Muscle of leg (tissue), 3 donors: ENCODE measurements at regions not wholly inside any gene's neighbourhood (a gene's known extent, or its start where the extent isn't known, plus 50 kb on each side); places are given as distances from the start of the nearest gene placed in this dataset.

Source experiments
- DNase-seq: peaks from one replicate; pipeline ENCODE4 v3.0.0; 2013
- H3K27ac ChIP-seq: one replicate; pipeline ENCODE4 v1.5.1; 2013; ENCODE audit warnings: mild to moderate bottlenecking, low read length, control low read depth
- H3K27me3 ChIP-seq: one replicate; pipeline ENCODE4 v1.6.1; 2013; ENCODE audit warnings: low read length; ENCODE audit not compliant: control insufficient read depth, insufficient read depth
- H3K36me3 ChIP-seq: one replicate; pipeline ENCODE4 v1.6.1; 2013; ENCODE audit warnings: low read length; ENCODE audit not compliant: control insufficient read depth, insufficient read depth
- H3K4me1 ChIP-seq: one replicate; pipeline ENCODE4 v1.6.1; 2013; ENCODE audit warnings: low read length; ENCODE audit not compliant: control insufficient read depth, insufficient read depth
- H3K4me3 ChIP-seq: one replicate; pipeline ENCODE4 v1.5.1; 2013; ENCODE audit warnings: low read length, control low read depth
- H3K9me3 ChIP-seq: replicated peaks from 2 replicates; pipeline ENCODE4 v1.6.1; 2013; ENCODE audit warnings: low read depth, low read length; ENCODE audit not compliant: control insufficient read depth
- WGBS: methylation state at CpG from one replicate; pipeline ENCODE4 v1.1.5; 2013; ENCODE audit warnings: missing lambda C conversion rate; ENCODE audit not compliant: insufficient coverage; 5-methylcytosine and 5-hydroxymethylcytosine counted together

DNA sequence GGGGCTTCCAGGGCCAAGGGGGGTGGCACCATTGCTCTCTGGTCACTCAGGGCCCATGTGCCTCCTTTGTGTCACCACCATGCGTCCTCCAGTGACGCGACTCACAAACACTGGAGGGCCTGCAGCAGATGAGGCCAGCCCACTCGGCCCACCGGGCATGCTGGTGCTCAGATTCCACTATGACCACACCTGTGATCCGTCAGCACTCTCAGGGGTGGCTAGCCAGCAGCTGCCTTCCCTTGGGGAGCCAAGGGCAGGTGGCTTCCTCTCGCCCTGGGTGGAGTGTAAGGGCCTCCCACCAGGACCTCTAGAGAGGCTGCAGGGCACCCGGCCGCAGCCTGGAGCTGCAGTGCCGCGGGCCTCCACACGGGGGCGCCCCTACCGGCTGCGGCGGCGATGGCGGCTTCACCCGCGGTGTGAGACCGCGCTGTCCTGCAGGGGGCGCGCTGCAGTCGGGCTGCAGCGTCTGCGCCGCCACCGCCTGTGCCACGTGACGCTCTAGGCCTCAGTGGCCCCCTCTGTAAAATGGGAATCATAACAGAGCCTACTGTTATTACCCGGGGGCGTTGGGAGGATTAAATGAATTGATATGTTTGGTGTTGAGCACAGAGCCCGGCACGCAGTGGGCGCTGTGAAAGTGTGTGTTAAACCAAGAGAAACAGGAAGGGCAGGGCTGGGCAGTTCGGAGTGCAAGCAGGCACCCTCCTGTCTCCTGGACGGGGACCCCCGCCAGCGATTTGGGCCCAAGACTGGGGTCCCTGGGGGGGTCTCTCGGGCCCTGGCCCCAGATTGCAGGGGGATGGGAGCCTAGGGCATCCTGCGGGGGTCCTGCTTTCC lies 192.4 kb upstream of the GSE1 start:
- WGBS = 35% methylated on average over 40 of the region's 42 CpGs
- Histone ChIP-seq H3K4me3 (no peak overlapping the region), H3K36me3 (no peaks in the 10 kb centered on the region), H3K4me1 (peaks cover 42% of the 10 kb centered on the region), H3K9me3 (no peaks in the 10 kb centered on the region), H3K27me3 (no peaks in the 10 kb centered on the region), H3K27ac (no peak overlapping the region)
- no peak for DNase-seq

DNA sequence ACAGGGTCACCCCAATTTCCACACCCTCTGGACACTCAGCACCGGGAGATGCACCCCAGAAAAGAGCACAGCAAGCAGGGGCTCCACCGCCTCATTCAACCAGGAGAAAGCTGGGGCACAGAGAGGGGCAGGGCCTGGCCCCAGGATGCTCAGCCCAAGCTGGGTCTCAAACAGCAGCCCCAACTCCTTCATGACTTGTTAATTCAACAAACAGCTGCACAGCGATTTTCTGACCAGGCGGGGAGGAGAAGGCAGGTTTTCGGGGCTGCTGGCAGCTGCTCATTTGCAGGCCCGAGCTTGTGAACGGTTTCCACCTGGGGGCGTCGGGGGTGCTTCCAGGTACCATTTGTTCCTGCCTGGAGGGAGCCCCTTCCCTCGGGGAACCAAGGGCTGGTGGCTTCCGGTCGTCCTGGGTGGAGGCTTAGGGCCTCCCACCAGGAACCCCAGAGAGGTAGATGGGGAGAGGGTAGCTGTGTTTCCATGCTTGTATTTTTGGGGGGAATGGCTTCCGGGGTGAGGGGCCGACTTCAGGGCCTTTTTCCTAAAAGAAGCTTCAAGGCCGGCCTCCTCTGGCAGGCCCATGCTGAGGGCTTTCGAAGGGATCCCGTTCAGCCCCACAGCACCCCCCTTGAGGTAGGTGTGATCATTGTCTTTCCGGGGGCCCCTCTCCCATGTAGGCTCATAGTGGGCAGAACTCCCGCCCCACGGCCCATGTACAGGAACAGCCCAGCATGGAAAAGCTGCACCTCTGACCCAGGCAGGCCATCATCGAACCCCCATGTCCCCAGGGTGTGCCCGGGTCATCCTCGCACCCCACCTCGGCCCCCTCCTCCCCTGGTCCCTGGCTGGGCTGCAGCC lies 191.6 kb upstream of the GSE1 start:
- 72% methylated on average over 6 of the region's 24 CpGs for WGBS
- Histone ChIP-seq H3K27me3 (no peaks in the 10 kb centered on the region), H3K4me1 (peaks cover 34% of the 10 kb centered on the region), H3K27ac (no peak overlapping the region), H3K9me3 (no peaks in the 10 kb centered on the region), H3K4me3 (no peak overlapping the region), H3K36me3 (no peaks in the 10 kb centered on the region)
- DNase-seq = no peak

DNA sequence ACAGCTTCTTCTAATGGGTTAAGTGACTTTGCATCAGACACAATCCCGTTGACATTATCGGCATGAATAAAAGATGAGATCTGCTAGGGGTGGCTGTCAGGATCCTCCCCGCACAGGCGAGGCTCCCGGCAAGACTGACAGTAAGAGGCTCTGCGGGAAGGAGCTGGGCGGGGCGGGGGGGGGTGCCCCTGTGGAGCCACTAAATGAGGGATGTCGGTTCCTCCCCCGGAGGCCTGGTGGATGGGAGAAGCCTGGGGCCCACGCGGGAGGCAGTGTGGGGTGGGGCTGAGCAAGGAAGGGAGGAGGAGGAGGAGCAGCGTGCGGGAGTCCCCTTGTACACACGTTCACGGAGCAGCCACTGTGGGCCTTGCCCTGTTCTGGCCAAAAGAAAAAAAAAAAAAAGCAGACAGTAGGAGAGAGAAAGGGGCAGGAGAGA lies 190.9 kb upstream of the GSE1 start:
- WGBS = 39% methylated on average over 14 of the region's 16 CpGs

DNA sequence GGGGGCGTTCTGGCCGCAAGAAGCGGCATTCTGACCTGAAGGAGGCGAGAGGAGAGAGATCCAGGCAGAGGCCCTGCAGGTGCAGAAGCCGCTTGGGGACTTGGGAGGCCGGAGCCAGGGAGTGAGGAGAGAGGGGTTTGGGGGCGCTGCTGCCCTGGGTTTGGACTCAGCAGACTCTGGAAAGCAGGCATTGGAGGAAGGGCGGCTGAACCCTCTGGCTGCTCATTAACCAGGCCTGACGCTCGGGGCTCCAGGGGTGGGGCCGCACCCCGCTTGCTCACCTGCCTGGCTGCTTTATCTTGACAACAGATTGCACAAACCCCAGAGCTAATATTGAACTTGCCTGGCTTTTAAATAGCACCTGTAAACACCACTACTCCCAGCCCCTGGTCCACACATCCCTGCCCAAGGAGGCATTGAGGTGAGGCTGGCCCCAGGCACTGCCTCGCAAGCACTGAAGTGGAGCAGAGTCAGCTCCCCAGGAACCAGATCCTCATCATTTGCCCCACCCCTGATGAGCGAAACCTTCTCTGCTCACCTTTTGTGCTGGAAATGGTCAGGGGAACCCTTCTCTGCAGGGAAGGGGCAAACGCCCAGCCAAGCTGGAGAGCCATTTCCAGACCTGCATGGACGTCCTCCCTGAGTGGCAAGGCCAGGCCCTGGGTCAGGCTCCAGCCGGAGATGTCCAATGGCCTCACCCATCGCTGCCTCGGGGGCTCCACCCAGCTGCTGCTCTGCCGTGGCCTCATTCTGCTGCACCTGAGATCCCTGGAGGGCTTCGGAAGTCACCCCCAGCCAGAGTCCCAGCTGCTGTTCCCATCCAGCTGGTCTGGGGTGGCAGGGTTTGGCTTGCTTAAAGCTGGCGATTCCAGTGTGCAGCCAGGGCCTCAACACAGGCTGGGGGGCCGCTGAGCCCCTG lies 190.2 kb upstream of the GSE1 start:
- no peak overlapping the region for H3K27ac ChIP-seq
- WGBS = 66% methylated on average over 15 of the region's 23 CpGs
- no peak overlapping the region for H3K4me3 ChIP-seq
- DNase-seq = no peak
- H3K27me3 ChIP-seq = no peaks in the 10 kb centered on the region
- H3K9me3 ChIP-seq = no peaks in the 10 kb centered on the region
- no peaks in the 10 kb centered on the region for H3K36me3 ChIP-seq
- H3K4me1 ChIP-seq = peaks cover 34% of the 10 kb centered on the region

More for the DNA sequence above, 190.9 kb upstream of the GSE1 start:
- Histone ChIP-seq H3K36me3 (no peaks in the 10 kb centered on the region), H3K27me3 (no peaks in the 10 kb centered on the region), H3K9me3 (no peaks in the 10 kb centered on the region), H3K4me1 (peaks cover 34% of the 10 kb centered on the region), H3K4me3 (no peak overlapping the region), H3K27ac (no peak overlapping the region)
- DNase-seq = no peak

DNA sequence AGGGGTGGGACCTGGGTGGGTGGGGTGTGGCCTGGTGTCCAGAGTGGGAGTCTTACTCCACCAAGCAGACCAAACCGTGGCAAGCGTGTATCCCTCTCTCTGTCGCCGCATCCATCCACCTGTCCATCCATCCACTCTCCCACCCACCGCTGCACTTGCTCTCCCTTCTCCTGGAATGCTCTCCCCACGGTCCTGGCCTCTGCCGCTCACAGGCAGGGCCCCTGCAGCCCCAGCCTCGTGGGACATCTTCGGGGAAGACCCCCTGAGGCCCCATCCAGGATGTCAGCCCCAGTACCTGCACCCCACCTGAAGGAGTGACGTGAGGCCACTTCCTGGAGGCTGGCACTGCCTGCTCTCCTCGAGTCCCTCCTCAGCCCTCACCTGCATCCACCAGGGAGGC lies 189.5 kb upstream of the GSE1 start:
- H3K9me3 ChIP-seq = no peaks in the 10 kb centered on the region
- H3K27ac ChIP-seq = no peak overlapping the region
- H3K36me3 ChIP-seq = no peaks in the 10 kb centered on the region
- H3K4me1 ChIP-seq = peaks cover 34% of the 10 kb centered on the region
- H3K27me3 ChIP-seq = no peaks in the 10 kb centered on the region
- 77% methylated on average over 10 of the region's 11 CpGs for WGBS
- H3K4me3 ChIP-seq = no peak overlapping the region
- no peak for DNase-seq

DNA sequence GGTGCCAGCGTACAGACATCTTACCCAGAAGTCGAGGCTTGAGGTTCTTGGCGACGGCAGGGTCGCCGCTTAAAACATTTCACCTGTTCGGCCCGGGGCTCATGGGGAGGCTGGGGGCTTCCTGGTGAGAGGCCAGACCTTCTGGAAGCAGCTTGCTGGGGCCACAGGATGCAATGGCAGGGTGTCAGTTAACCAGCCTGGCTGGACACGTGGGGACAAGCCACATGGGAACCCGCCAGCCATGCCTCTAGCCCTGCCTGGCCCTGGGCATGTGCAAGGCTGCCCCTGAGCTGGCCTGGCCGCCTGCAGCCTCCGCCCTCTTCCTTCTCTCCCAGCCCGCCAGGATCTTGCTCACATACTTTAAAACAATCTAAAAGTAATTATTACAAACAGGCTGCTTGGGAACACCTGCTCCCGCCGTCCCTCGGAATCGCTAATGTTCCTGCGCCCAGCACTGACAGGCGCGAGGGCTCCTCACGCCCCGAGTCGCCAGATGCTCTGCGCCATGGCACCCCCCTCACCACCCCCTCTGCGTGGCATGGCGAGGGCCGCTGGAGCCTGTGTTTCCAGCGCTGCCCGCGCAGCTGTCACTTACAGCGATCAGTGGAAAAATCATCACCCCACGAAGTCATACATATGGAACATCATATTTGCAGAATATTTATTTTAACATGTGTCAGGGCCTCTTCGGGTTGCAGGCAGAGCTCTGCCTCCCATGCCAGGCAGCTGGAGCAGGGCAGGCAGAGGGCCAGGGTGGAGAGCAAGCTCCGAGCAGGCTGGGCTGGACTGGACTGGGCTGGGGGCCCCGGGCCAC lies 188.7 kb upstream of the GSE1 start:
- Histone ChIP-seq H3K4me1 (peaks cover 34% of the 10 kb centered on the region), H3K36me3 (no peaks in the 10 kb centered on the region), H3K27me3 (no peaks in the 10 kb centered on the region), H3K4me3 (no peak overlapping the region), H3K9me3 (no peaks in the 10 kb centered on the region), H3K27ac (no peak overlapping the region)
- peak; percentile 57 for DNase-seq
- 50% methylated on average over 28 of the region's 35 CpGs for WGBS

DNA sequence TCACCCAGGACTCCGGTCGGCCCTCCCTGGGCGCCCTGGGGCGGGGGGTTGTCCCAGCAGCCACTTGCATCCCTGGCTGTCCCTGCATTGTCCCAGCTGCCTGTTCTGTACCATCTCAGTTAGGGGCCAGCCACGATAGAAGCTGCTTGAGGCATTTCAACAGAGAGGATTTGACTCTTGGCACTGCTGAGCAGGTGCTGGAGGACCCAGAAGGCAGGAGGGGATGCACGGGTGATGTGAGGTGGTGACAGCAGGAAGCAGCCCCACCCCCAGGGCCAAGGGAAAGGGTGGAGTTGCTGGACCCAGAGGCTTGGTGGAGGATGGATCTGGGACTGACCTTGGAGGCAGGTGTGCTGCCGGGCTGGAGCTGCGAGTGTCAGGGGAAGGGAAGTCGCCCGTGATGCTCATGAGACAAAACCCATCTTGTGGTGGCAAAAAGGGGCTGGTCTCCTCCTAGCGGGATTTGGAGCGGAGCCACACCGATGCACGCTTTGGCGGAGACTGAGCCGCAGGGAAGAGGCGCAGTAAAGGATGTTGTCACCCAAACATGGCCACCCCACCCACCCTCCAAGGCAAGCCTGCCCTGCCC lies 188.0 kb upstream of the GSE1 start:
- Histone ChIP-seq H3K9me3 (no peaks in the 10 kb centered on the region), H3K4me1 (peaks cover 34% of the 10 kb centered on the region), H3K27me3 (no peaks in the 10 kb centered on the region), H3K36me3 (no peaks in the 10 kb centered on the region), H3K27ac (no peak overlapping the region), H3K4me3 (no peak overlapping the region)
- DNase-seq = no peak
- 64% methylated on average over 16 of the region's 17 CpGs for WGBS

DNA sequence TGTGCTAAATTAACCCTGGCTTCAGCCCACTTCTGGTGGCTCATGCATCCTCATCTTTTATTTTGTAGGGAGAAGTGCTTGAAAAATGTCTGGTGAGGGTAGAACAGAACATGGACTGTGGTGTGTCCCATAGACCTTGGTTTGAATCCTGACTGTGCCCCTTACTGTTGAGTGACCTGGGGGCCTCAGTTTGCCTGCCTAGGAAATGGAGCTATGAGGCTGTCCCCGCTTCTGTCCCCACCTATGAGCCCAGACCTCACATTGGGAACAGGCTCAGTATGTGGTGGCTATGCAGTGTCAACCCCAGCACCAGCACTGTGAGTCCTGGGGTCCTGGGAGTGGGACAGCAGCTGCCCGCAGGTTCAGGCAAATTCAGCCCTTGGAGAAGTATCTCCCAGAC lies 186.3 kb upstream of the GSE1 start:
- no peak for DNase-seq
- Histone ChIP-seq H3K36me3 (no peaks in the 10 kb centered on the region), H3K9me3 (no peaks in the 10 kb centered on the region), H3K4me3 (no peak overlapping the region), H3K27ac (no peak overlapping the region), H3K27me3 (no peaks in the 10 kb centered on the region), H3K4me1 (peaks cover 22% of the 10 kb centered on the region)
- 86% methylated on average over 2 of the region's 2 CpGs for WGBS
